ENCODE measurements at regions not wholly inside any gene's neighbourhood (a gene's known extent, or its start where the extent isn't known, plus 50 kb on each side); places are given as distances from the start of the nearest gene placed in this dataset.

DNA sequence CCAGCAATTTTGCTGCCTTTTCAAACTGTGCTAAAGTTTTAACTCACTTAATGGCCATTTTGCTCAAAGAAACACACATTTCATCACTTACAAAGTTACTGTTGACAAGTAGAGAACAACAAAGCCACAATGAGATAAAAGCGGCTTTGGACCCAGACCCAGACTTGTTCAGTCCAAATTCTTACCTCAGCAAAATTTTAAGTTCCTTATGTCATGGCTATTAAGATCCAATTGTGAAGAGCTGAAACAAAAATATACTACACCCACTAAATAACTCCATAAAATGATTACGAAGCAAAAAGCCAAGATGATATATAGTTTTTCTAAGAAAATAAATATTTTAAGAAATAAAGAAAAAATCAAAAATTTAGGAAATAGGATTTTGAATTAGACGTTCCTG is 137.0 kb upstream of the INPP4B start:
- Histone ChIP-seq H3K4me1 (no peaks in the 10 kb centered on the region), H3K9me3 (no peaks in the 10 kb centered on the region), H3K36me3 (no peaks in the 10 kb centered on the region), H3K27ac (no peak overlapping the region), H3K4me3 (no peak overlapping the region), H3K27me3 (no peaks in the 10 kb centered on the region)
- TF ChIP-seq POLR2A (IDR thresholded peaks at IDR 0.05) (no peak), POLR2AphosphoS5 (IDR thresholded peaks at IDR 0.05) (no peak)
- TF ChIP-seq, protein P1, sequence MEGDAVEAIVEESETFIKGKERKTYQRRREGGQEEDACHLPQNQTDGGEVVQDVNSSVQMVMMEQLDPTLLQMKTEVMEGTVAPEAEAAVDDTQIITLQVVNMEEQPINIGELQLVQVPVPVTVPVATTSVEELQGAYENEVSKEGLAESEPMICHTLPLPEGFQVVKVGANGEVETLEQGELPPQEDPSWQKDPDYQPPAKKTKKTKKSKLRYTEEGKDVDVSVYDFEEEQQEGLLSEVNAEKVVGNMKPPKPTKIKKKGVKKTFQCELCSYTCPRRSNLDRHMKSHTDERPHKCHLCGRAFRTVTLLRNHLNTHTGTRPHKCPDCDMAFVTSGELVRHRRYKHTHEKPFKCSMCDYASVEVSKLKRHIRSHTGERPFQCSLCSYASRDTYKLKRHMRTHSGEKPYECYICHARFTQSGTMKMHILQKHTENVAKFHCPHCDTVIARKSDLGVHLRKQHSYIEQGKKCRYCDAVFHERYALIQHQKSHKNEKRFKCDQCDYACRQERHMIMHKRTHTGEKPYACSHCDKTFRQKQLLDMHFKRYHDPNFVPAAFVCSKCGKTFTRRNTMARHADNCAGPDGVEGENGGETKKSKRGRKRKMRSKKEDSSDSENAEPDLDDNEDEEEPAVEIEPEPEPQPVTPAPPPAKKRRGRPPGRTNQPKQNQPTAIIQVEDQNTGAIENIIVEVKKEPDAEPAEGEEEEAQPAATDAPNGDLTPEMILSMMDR (IDR thresholded peaks at IDR 0.05) = no peak
- DNase-seq (ENCODE audit: low spot score in 2 of 2) = no peak
- intact Hi-C loops (cut with DNase I; ENCODE audit: low total_unique reads) = no loop called here

DNA sequence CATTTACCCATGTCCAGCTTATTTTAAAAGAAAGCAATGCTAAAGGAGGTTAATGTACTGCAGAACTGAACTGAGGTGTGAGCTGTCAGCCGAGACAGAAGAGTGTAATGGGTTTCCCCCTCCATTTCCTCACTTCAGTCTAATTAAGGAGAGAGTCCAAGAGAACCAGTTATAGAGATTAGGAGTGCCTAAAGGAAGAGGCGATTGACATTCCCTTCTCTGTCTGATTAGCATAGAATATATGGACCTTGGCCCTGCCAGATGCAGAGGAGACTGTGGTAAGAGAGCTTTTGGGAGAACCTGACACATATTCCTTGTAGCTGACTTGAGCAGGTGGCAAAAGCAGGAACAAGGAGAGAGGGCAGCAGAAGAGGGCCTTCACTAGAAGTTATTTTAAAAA is 137.5 kb upstream of the INPP4B start:
- Histone ChIP-seq H3K4me3 (no peak overlapping the region), H3K36me3 (no peaks in the 10 kb centered on the region), H3K9me3 (no peaks in the 10 kb centered on the region), H3K27me3 (no peaks in the 10 kb centered on the region), H3K4me1 (no peaks in the 10 kb centered on the region), H3K27ac (no peak overlapping the region)
- intact Hi-C loops (cut with DNase I; ENCODE audit: low total_unique reads) = no loop called here
- no peak for DNase-seq (ENCODE audit: low spot score in 2 of 2)
- TF ChIP-seq, protein P1 (IDR thresholded peaks at IDR 0.05) = no peak
- TF ChIP-seq POLR2A (IDR thresholded peaks at IDR 0.05) = no peak
- TF ChIP-seq POLR2AphosphoS5 (IDR thresholded peaks at IDR 0.05) = no peak

DNA sequence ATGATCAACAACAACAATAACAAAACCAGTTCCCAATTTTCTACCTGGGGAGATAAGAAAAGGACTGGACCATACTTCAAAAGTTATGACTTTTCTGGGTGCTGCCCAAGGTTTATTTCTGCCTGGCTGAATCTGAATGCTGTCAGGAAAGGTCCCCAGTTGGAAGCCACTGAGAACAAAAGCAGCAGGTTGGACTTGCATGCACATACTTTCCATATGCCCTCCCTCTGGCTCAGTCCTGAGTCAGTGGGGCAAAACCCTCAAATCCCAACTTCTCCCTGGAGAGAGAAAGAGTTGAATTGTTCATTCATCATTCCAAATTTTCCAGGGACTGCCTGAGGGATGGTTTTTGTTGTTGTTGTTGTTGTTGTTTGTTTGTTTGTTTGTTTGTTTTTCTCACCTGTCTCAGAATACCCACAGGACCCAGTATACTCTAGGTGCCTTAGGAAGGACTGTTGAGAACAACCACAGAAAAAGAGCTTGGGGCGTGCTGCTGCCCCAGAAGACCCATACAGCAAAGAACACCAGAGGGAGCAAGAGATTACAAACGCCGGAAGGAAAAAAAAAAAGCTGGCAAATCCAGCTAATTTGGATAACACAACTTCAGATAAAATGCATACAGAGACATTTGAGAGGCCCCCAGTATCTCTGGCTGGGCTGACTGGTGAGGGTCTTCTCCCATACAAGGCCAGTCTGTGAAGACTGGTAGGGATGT is 138.9 kb upstream of the INPP4B start:
- intact Hi-C loops (cut with DNase I; ENCODE audit: low total_unique reads) = no loop called here
- H3K9me3 ChIP-seq = no peaks in the 10 kb centered on the region

DNA sequence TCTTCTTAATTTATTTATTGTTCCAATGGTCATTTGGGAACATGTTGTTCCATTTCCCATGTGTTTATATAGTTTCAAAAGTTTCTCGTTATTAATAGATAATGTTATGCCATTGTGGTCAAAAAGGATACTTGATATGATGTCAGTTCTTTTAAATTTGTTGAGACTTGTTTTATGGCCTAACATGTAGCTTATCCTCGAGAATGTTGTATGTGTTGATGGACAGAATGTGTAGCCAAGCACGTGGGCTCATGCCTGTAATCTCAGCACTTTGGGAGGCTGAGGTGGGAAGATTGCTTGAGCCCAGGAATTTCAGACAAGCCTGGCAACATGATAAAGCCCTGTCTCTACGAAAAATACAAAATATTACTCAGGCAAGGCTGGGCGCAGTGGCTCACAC is 168.5 kb upstream of the USP38 start:
- Histone ChIP-seq H3K4me3 (no peak overlapping the region), H3K27me3 (no peaks in the 10 kb centered on the region), H3K9me3 (peaks cover 5 to 15% of the 10 kb centered on the region in 2 donors), H3K27ac (no peak overlapping the region), H3K4me1 (no peaks in the 10 kb centered on the region), H3K36me3 (peaks cover 3% of the 10 kb centered on the region)
- intact Hi-C loops (cut with DNase I; ENCODE audit: low total_unique reads) = no loop called here
- no peak for DNase-seq (ENCODE audit: low spot score in 2 of 2)
- TF ChIP-seq POLR2A (IDR thresholded peaks at IDR 0.05) = no peak
- no peak for TF ChIP-seq POLR2AphosphoS5 (IDR thresholded peaks at IDR 0.05)
- TF ChIP-seq, protein P1 (IDR thresholded peaks at IDR 0.05) = no peak

More for the DNA sequence above, 138.9 kb upstream of the INPP4B start:
- DNase-seq (ENCODE audit: low spot score in 2 of 2) = no peak
- TF ChIP-seq POLR2A (IDR thresholded peaks at IDR 0.05) = no peak
- TF ChIP-seq, protein P1 (IDR thresholded peaks at IDR 0.05) = no peak
- TF ChIP-seq POLR2AphosphoS5 (IDR thresholded peaks at IDR 0.05) = no peak
- H3K36me3 ChIP-seq = no peaks in the 10 kb centered on the region
- no peaks in the 10 kb centered on the region for H3K27me3 ChIP-seq
- no peak overlapping the region for H3K27ac ChIP-seq
- H3K4me3 ChIP-seq = no peak overlapping the region
- no peaks in the 10 kb centered on the region for H3K4me1 ChIP-seq

DNA sequence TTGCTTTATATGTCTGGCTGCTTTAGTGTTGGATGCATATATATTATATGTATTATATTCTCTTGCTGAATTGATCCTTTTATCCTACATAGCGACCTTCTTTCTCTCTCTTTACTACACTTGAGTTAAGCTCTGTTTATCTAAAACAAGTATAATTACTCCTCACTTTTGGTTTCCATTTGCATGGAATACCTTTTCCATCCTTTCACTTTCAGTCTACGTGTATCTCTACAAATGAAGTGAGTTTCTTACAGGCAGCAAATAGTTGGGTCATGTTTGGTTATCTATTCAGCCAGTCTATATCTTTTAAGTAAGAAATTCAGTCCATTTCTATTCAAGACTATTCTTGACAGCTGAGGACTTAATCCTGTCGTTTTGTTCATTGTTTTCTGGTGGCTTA is 167.5 kb upstream of the USP38 start:
- TF ChIP-seq, protein P1 (IDR thresholded peaks at IDR 0.05) = no peak
- TF ChIP-seq POLR2AphosphoS5 (IDR thresholded peaks at IDR 0.05) = no peak
- no peak for TF ChIP-seq POLR2A (IDR thresholded peaks at IDR 0.05)
- Histone ChIP-seq H3K4me1 (no peaks in the 10 kb centered on the region), H3K27me3 (no peaks in the 10 kb centered on the region), H3K4me3 (no peak overlapping the region), H3K9me3 (peaks cover 0 to 11% of the 10 kb centered on the region in 2 donors), H3K36me3 (peaks cover 3% of the 10 kb centered on the region), H3K27ac (no peak overlapping the region)
- intact Hi-C loops (cut with DNase I; ENCODE audit: low total_unique reads) = no loop called here
- no peak for DNase-seq (ENCODE audit: low spot score in 2 of 2)

All from breast epithelium (tissue), 4 donors.